ENCODE measurements at regions not wholly inside any gene's neighbourhood (a gene's known extent, or its start where the extent isn't known, plus 50 kb on each side); places are given as distances from the start of the nearest gene placed in this dataset.

GRCh38 chr15:94934440-94934839 lies 703.1 kb downstream of the MCTP2 start:
- TF ChIP-seq CTCF (IDR thresholded peaks at IDR 0.05): no peak
- TF ChIP-seq POLR2A (IDR thresholded peaks at IDR 0.05): no peak

Data from body of pancreas (tissue), 4 donors.